GM21576 (cell line): ENCODE measurements at regions not wholly inside any gene's neighbourhood (a gene's known extent, or its start where the extent isn't known, plus 50 kb on each side); places are given as distances from the start of the nearest gene placed in this dataset.
A peak's percentile ranks its signal among the peaks of the same experiment; 100 is the strongest.
"Not testable (repeated sequence)": the region's sequence is repeated elsewhere in the genome, so short reads cannot be mapped to it uniquely, and the experiment has no call there.

Experiments
- ATAC-seq: cut with Tn5 transposase; IDR thresholded peaks from one replicate; pipeline ENCODE4 v1.9.1; 2021; ENCODE audit warnings: mild to moderate bottlenecking, moderate library complexity; ENCODE audit not compliant: unreplicated experiment

- no peak for ATAC-seq
Measured at GRCh38 chr3:16768014-16768413, 116.7 kb upstream of the PLCL2 start.

- ATAC-seq = no peak
Measured at GRCh38 chr3:16768956-16769355, 115.8 kb upstream of the PLCL2 start.

GRCh38 chr3:16769525-16769924 is 115.2 kb upstream of the PLCL2 start:
- no peak for ATAC-seq

DNA sequence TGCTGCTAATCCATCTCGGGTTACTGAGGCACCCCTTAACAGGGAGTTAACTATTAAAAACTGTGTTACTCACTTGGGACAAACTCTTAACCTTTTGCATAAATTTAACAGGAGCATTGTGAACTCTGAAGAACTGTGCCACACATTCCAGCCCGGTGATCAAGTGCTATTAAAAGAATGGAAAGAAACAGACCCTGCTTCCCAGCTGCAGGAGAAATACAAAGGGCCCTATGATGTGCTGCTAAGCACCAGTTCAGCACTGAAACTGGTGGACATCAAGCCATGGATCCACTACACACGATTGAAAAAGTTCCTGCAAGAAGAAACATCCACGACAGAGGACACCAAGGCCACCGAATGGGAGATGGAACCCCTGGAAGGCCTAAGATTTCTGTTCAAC is 114.7 kb upstream of the PLCL2 start:
- no peak for ATAC-seq

GRCh38 chr3:16770792-16771191 is 114.0 kb upstream of the PLCL2 start:
- no peak for ATAC-seq

GRCh38 chr3:16773594-16773993 is 111.2 kb upstream of the PLCL2 start:
- not testable (repeated sequence) for ATAC-seq

DNA sequence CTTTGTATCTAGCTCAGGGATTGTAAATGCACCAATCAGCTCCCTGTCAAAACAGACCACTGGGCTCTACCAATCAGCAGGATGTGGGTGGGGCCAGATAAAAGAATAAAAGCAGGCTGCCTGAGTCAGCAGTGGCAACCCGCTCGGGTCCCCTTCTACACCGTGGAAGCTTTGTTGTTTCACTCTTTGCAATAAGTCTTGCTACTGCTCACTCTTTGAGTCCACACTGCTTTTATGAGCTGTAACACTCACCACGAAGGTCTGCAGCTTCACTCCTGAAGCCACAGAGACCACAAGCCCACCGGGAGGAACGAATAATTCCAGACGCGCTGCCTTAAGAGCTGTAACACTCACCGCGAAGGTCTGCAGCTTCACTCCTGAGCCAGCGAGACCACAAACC is 110.2 kb upstream of the PLCL2 start:
- ATAC-seq = not testable (repeated sequence)

DNA sequence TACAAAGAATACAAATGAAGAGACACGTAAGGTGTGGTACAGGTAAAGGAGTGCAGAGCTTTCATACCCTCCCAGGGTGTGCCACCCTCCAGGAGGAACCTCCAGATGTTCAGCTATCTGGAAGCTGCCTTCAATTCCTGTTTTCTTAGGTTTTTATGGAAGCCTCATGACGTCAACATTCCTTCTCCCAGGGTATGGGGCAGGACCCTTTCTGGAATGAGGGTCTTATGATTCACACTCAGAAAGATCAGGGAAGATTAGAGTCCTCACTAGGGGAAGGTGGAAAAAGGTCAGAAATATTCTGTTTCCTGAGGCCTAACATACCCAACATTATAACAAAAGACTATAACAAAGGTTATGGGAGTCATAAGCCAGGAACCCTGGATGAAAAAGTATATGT is 99.8 kb upstream of the PLCL2 start:
- ATAC-seq = no peak

- no peak for ATAC-seq
Measured at GRCh38 chr3:16785465-16785864, 99.3 kb upstream of the PLCL2 start.

GRCh38 chr3:16788440-16789056 is 96.2 kb upstream of the PLCL2 start:
- ATAC-seq = no peak

GRCh38 chr3:16789344-16790120 is 95.2 kb upstream of the PLCL2 start:
- no peak for ATAC-seq

DNA sequence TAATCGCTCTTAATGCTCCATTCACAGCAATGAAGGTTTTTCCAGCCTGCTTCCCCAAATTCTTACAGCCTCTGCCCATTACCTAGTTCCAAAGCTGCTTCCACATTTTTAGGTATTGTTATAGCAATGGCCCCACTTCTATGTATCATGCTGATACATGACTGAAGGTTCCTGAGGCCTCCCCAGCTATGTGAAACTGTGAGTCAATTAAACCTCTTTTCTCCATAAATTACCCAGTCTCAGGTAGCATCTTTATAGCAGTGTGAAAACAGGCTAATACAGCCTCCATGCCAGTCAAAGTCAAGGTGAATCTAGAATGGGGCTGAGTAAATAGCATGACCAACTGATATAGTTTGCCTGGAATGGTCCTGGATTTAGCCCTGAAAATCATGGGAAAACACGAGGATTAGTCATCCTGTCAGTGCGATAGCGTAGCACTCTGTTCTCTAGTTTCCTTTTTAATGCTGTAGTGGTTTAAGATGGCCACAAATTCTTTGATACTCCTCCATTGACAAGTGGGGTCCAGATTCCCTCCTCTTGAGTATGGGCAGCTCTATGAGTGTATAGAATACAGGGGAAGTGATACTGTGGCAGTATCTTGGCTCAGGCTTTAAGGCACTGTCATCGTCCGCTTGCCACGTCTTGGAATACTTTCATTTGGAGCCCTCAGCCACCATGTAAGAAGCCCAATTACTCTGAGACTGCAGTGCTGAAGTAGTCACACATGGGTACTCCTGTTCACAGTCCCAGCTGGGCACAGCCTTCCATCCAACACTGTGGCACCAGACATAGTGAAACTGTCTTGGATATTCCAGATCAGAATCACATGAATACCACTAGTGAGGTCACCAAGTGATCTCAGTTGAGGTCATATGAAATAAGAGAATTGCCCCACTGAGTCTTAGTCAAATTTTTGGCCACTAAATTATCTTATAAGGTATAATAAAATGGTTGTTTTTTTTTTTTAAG is 94.0 kb upstream of the PLCL2 start:
- ATAC-seq = no peak

DNA sequence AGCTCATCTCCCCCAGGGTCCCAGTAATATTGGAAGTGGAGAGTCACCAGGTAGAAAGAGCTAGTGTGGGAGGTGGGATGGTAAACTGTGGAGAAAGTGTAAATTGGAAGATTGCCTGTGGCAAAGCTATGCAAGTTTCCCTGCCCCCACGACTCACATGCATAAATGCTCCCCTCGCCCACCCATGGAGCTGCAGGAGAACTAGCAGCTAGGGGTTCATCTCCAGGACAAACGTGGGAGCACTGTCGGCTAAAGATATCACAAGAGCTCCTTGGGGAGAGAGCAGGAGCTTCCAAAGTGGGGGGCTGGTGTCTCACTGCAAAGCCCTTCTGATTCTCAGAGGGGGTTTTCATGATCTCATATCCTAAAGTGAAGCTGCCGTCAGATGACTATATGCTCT is 91.4 kb upstream of the PLCL2 start:
- ATAC-seq = no peak

- ATAC-seq = no peak
Measured at GRCh38 chr3:16794257-16794656, 90.5 kb upstream of the PLCL2 start.

- ATAC-seq = no peak
Measured at GRCh38 chr3:16795581-16795980, 89.2 kb upstream of the PLCL2 start.

DNA sequence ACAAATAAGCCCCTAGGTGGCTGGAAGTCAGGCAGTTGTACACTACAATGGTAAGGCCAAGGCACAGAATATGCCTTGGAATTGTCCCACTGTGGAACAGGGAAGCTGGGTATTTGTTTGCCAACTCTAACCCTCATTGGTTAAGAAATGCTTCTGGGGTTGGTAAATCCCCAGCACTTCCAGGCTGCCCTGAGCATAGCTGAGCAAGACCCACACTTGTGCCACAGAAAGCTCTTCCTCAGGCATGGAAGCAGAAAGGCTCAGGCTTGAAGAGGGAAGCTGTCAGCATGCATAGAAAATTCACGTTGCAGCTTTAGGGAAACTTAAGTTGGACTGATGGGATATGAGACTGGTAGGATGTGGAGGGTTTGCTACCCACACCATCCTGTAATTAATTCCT is 86.9 kb upstream of the PLCL2 start:
- ATAC-seq = no peak

DNA sequence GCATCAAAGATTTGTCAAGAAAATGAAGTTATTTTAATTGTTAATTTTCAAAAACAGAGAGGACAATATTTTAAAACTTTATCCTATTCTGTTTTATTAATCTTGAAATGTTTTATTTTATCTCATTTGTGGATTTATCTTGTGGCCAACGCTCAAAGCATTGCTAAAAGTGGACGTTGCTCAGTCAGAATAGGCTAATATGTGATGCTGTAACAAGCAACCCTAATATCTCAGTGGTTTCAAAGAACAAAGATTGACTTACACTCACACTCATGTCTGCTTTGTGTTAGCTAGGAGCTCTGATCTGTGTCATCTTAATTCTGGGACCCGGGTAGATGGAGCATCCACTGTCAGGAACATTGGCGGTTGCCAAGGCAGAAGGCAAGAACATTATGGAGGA is 86.0 kb upstream of the PLCL2 start:
- ATAC-seq = no peak

GRCh38 chr3:16800361-16800760 is 84.4 kb upstream of the PLCL2 start:
- no peak for ATAC-seq

GRCh38 chr3:16801223-16801622 is 83.5 kb upstream of the PLCL2 start:
- ATAC-seq = peak; percentile 40

DNA sequence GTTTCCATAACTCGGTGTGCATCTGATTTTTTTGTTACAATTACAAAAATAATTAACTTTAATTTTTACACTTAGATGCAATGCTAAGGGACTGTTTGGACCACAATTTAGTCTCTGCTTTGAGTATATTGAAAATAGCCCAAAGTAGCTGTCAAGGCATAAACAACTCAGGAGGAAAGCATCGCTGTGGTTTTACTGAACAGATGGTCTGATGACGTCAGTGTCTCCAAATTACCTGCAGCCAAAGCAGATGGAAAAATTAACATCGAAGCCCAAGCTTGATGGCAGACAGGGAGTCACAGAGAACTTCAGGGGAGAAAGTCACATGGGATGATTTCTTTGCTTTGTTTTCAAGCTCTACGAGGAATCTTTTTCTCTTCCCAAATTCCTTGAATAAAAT is 83.1 kb upstream of the PLCL2 start:
- no peak for ATAC-seq

- peak; percentile 71 for ATAC-seq
Measured at GRCh38 chr3:16802389-16802788, 82.4 kb upstream of the PLCL2 start.

GRCh38 chr3:16803019-16803418 is 81.7 kb upstream of the PLCL2 start:
- no peak for ATAC-seq
